ENCODE measurements at regions not wholly inside any gene's neighbourhood (a gene's known extent, or its start where the extent isn't known, plus 50 kb on each side); places are given as distances from the start of the nearest gene placed in this dataset.

DNA sequence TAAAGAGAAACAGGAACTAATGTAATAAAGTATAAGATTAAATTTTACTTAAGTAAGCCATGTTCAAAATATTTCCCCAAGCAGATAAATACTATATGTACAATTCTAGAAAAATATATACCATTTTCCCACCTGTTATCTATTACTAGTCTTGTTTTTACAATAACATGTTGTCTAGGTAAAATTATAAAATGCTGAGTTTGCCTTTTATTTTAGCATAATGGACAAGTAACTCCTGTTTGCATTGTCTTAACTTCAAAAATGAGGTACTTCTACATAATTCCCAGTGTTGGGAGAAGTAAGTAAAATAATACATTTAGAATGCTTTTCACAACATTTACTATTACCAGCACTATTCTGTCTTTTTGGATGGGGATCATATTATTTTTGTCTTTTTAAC lies 800.5 kb downstream of the SLITRK6 start:
- DNase-seq (ENCODE audit: low read depth) = no peak
- H3K4me3 ChIP-seq (ENCODE audit: low read depth, low read length) = no peak overlapping the region
- TF ChIP-seq, protein P1, sequence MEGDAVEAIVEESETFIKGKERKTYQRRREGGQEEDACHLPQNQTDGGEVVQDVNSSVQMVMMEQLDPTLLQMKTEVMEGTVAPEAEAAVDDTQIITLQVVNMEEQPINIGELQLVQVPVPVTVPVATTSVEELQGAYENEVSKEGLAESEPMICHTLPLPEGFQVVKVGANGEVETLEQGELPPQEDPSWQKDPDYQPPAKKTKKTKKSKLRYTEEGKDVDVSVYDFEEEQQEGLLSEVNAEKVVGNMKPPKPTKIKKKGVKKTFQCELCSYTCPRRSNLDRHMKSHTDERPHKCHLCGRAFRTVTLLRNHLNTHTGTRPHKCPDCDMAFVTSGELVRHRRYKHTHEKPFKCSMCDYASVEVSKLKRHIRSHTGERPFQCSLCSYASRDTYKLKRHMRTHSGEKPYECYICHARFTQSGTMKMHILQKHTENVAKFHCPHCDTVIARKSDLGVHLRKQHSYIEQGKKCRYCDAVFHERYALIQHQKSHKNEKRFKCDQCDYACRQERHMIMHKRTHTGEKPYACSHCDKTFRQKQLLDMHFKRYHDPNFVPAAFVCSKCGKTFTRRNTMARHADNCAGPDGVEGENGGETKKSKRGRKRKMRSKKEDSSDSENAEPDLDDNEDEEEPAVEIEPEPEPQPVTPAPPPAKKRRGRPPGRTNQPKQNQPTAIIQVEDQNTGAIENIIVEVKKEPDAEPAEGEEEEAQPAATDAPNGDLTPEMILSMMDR (IDR thresholded peaks at IDR 0.05; ENCODE audit: insufficient read depth, low read depth, low read length, missing control alignments) = no peak

DNA sequence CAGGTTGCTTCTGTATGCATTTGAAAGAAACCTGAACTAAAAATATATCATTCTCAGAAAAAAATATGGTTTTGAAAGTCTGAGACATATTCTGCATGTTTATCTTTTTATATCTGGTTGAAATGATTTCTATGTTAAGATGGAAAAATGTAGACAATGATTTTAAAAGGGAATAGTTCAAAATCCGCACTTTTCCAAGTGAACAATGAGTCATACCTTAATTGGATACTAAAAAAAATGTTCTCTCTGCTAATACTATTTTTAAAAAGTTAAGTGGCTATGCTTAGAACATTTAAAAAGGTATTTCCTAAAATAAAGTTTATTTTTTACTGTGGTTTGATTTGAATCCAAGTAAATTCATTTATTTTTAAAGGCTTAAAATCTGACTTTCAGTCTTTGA lies 801.4 kb downstream of the SLITRK6 start:
- H3K4me3 ChIP-seq (ENCODE audit: low read depth, low read length) = no peak overlapping the region
- DNase-seq (ENCODE audit: low read depth) = no peak
- TF ChIP-seq, protein P1 (IDR thresholded peaks at IDR 0.05; ENCODE audit: insufficient read depth, low read depth, low read length, missing control alignments) = no peak

DNA sequence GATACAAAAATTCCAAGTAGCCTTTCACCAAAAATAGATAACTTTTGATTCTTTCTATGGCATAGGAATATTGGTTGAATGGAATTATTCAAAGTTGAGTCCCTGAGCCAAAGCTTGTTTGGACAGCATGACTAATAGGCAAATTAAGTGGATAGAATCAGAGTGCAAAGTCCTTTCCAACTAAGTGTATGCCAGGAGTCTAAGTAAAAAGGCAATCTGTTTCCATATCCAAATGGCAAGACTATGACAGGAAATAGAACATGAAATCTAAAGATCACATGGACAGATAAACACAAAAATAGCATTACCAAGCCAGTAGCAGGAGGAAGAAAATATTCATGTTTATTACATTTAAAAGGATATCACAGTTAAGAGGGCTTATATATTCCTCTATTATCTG lies 804.6 kb downstream of the SLITRK6 start:
- no peak for DNase-seq (ENCODE audit: low read depth)
- TF ChIP-seq, protein P1 (IDR thresholded peaks at IDR 0.05; ENCODE audit: insufficient read depth, low read depth, low read length, missing control alignments) = no peak
- no peak overlapping the region for H3K4me3 ChIP-seq (ENCODE audit: low read depth, low read length)

DNA sequence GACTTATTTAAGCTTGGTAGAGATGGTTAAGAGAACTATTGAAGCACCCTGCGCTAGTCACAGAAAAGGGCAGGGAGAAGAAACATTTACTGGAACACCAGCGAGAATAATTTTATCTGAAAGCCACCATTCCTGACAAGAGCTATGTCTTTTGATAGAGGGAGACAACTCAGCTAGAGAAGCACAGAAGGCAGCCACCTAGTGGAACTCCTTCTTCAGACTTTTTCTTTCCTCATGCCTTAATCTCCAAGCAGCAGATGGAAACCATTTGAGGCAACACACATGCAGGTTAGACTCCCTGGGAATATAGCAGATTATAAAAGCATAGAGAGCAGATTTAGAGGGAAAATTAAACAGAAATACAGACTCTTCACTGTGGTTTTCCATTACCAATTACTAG lies 813.4 kb downstream of the SLITRK6 start:
- no peak overlapping the region for H3K4me3 ChIP-seq (ENCODE audit: low read depth, low read length)
- TF ChIP-seq, protein P1 (IDR thresholded peaks at IDR 0.05; ENCODE audit: insufficient read depth, low read depth, low read length, missing control alignments) = no peak
- DNase-seq (ENCODE audit: low read depth) = no peak

DNA sequence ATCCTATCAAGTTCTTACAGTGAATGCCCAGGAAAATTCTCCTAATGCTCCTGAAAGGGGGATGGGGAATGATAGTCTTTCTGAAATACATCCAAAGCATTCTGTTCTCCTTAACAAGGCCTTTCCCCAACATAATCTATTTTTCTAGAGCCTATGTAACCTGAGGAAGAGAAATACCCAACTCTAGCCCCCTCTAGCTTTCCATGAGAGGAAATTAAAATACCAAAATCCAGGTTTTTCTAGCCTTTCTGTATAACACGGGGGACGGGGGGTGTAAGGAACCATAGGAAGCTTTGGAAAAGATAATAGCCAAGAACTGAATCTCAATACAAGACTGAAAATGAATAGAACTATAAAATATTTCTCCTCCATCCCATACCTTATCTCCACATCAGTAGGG lies 815.9 kb downstream of the SLITRK6 start:
- no peak for DNase-seq (ENCODE audit: low read depth)
- TF ChIP-seq, protein P1 (IDR thresholded peaks at IDR 0.05; ENCODE audit: insufficient read depth, low read depth, low read length, missing control alignments) = no peak
- H3K4me3 ChIP-seq (ENCODE audit: low read depth, low read length) = no peak overlapping the region

DNA sequence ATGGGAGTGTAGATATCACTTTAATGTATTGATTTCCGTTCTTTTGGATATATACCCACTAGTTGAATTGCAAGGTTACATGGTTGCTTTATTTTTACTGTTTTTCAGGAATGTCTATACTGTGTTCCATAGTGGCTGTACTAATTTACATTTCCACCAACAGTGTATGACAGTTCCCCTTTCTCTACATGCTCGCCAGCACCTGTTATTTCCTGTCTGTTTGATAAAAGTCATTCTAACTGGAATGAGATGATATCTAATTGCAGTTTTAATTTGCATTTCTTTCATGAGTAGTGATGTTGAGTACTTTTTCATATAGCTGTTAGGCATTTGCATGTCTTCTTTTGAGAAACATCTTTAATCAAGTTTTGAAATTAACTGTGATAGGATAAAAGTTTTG lies 818.6 kb downstream of the SLITRK6 start:
- no peak overlapping the region for H3K4me3 ChIP-seq (ENCODE audit: low read depth, low read length)
- DNase-seq (ENCODE audit: low read depth) = no peak

DNA sequence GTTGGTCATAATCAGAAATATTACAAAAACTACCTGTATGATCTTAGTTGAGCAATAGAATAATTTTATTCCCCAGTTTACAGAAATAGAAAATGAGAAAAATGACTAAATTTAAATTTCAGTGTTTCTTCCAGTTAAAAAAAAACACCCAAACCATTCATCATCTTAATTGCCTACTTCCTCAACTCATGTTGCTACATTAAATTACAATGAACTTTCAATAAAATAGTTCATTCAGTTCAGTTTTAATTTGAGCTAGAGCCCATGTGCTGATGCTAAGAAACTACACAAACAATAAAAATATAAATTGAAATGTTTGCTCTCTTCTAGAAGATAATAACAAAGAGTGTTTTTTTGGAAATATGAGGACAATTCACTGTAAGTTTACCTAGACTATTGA lies 820.4 kb downstream of the SLITRK6 start:
- no peak for DNase-seq (ENCODE audit: low read depth)
- TF ChIP-seq, protein P1 (IDR thresholded peaks at IDR 0.05; ENCODE audit: insufficient read depth, low read depth, low read length, missing control alignments) = no peak
- no peak overlapping the region for H3K4me3 ChIP-seq (ENCODE audit: low read depth, low read length)

More for the DNA sequence above, 818.6 kb downstream of the SLITRK6 start:
- TF ChIP-seq, protein P1 (IDR thresholded peaks at IDR 0.05; ENCODE audit: insufficient read depth, low read depth, low read length, missing control alignments) = no peak

Measured in GM12865 (cell line).